NCI-H82 treated with DMSO at 0.1 percent for 48 hours (cell line): ENCODE measurements at regions not wholly inside any gene's neighbourhood (a gene's known extent, or its start where the extent isn't known, plus 50 kb on each side); places are given as distances from the start of the nearest gene placed in this dataset.
A peak's percentile ranks its signal among the peaks of the same experiment; 100 is the strongest.
"Not testable (repeated sequence)": the region's sequence is repeated elsewhere in the genome, so short reads cannot be mapped to it uniquely, and the experiment has no call there.

Source experiments
- DNase-seq: peaks from one replicate; lab custom pipeline; 2025; ENCODE audit not compliant: unreplicated experiment; lab: John Stamatoyannopoulos, UW

DNA sequence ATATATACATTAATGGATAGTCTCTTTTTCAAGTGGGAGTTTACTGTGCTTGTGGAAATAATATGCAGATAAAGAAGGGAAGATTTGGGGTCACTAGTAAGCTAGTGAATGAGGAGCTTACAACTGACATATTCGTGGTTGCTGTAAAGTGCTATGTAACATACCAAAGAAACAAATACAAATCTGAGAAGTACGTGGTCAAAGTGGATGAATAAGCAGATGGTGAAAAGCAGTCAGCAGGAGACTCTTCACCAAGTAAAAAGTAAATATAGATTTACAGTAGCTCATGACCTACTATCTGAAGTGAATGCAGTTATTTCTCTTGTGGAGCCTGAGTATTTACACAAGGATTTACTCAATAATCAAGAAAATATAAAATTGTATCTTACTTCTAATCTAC lies 136.6 kb upstream of the ELAC2 start:
- DNase-seq, result no peak

DNA sequence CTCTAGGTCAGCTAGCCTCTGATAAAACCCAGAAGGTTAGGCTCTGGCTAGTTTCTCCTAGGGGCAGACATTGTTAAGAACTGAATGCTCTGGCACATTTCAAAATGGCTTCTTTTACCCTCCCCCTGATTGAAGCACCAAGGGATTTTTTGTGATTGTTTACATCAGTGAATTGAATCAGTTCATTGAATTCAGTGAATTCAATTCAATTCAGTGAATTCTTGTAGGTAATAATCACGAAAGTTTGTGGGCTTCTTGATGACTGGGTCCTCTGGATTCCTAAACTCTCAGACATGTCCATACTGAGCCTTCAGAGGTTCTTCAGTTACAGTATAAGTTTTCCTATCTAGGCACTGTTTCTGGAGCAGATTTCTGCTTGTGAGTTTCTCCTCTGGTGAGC lies 135.2 kb upstream of the ELAC2 start:
- no peak for DNase-seq

DNA sequence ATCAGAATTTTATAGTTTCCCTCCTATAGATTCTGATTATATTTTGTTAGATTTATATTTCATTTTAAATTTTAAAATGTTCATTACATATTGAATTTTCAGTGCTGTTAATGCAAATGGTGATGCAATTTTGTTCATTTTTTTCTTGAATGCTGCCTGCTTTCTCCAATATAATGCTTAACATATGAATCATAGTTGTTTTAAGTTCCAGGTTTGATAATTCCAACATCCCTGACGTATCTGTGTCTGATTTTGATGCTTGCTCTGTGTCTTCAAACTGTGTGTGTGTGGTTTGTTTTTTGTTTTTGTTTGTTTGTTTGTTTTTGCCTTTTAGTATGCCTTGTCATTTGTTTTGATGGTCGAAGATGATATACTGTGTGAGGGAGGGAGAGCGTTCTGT lies 134.7 kb upstream of the ELAC2 start:
- DNase-seq, result no peak

GRCh38 chr17:13150738-13151137 lies 132.9 kb upstream of the ELAC2 start:
- not testable (repeated sequence) for DNase-seq

DNA sequence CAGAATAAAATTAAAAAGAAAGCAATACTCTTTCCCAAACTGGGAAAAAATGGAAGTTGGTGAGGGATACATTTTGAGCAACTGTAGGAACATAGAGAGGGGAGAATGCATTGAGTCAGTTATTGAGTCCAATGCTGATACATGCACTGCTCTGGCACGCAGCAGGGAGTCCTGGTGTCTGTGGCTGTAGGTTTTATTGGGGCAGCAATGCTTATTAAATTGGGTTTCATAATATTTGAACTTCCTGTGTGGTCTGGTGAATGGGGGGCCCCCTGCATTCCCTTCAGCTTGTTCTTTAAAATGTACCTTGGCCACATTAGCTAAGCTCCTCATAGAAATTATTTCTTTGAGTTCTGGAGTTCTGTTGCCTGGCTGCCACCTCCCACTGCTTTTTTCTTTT lies 125.2 kb upstream of the ELAC2 start:
- no peak for DNase-seq

- no peak for DNase-seq
Observed at GRCh38 chr17:13140750-13141149, 122.9 kb upstream of the ELAC2 start.

DNA sequence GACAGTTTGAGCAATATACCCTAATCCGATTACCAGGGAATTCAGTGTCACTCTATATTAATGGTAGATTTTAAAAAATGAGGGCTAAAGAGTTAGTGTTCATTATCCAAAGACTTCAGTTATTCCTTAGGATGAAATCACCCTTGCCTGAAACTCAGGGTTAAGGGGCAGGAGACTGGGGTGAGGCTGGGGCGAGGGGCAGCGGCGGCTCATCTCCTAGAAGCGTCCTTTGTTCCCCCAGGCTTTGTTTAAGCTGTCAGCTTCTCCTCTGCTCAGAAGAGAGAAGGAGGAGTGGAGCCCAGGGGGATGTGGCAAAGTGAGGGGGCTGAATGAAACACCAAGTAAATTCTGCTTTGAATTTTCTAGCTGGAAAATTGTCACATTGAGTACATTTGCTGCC lies 117.7 kb upstream of the ELAC2 start:
- DNase-seq, result no peak

- DNase-seq, result no peak
Observed at GRCh38 chr17:13134076-13134475, 116.2 kb upstream of the ELAC2 start.

DNA sequence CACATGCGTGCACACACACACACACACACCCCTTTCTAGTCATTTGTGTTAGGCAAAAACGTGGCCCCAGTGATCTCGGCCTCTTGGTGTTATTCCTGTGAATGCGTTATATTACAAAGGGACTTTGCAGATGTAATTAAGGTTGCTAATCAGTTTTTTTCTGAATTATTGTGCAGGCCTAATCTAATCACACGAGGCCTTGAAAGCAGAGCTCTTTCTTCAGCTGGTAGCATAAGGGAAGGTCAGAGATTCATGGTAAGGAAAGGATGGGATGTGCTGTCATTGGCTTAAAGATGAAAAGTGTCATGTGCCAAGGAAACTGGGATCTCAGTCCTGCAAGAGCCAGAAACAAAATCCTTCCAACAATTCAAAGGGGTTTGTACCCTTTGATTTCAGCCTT lies 113.4 kb upstream of the ELAC2 start:
- DNase-seq, result no peak

GRCh38 chr17:13129356-13129755 lies 111.5 kb upstream of the ELAC2 start:
- DNase-seq, result no peak

GRCh38 chr17:13128676-13129075 lies 110.8 kb upstream of the ELAC2 start:
- DNase-seq, result no peak

DNA sequence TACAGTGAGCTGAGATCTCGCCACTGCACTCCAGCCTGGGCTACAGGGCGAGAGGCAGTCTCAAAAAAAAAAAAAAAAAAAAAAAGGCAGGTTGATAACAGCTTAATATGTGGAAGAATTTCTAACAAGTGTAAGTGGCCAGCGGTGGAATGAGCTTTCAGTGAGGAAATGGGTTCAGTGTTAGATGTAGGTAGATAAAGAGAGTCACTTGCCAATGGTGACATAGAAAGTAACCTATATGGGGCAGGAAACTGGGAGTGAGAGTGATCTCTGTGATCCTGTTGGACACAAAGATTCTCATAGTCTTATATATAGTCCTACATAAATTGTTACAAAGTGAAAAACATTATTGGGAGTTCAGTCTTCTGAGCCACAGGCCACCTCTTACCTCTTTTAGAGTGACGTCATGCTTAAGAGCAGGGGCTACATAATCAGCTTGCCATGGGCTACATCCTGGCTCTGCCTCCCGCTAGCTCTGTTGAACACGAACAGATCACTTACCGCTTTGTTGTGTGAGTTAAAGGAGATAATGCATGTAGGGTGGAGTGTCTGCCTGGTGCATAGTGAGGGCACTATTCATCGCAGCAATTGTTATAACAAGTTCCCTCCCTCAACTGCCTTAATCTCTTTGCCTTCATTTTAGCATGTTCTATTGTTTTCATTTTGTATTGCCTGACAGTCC lies 110.2 kb upstream of the ELAC2 start:
- no peak for DNase-seq

GRCh38 chr17:13120864-13121263 lies 103.0 kb upstream of the ELAC2 start:
- DNase-seq, result no peak

- no peak for DNase-seq
Observed at GRCh38 chr17:13118311-13118710, 100.5 kb upstream of the ELAC2 start.

DNA sequence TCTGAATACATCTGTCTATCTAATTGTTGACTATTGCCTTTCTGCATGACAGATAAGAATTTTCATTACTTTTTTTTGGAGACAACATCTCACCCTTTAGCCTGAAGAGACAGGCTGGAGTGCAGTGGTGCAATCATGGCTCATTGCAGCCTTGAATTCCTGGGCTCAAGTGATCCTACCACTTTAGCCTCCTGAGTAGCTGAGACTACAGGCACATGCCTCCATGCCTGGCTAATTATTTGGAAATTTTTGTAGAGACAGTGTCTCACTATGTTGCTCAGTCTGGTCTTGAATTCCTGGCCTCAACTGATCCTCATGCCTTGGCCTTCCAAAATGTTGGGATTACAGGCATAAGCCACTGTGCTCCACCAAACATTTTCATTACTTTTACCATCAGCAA lies 99.8 kb upstream of the ELAC2 start:
- DNase-seq, result no peak

- peak; percentile 23 for DNase-seq
Observed at GRCh38 chr17:13114601-13115031, 96.8 kb upstream of the ELAC2 start.

GRCh38 chr17:13113821-13114525 lies 96.1 kb upstream of the ELAC2 start:
- DNase-seq, result no peak

DNA sequence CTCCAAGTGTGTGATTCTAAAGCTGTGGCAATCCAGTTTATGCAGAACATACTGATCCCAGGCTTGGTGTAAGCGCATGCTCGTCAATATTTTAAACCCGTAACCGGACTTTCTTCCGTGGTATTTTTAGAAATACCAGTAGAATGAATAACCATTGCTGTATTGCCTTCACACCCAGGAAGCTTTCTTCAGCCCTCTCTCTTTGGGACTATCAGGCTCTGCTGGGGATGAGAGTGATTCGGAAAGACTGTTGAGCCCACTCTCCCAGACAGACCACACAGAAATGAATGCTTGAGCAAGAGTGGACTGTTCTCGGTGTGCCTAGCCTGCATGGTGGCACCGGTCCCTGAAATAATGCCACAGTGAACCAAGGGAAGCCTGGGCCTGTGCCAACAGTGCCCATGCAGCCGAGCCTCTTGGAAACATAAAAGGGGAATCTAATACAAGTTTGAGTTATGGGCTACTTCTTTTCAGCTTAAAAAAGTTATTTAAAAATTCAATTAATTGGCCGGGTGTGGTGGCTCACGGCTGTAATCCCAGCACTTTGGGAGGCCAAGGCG lies 89.9 kb upstream of the ELAC2 start:
- DNase-seq, result no peak

GRCh38 chr17:13106171-13106570 lies 88.3 kb upstream of the ELAC2 start:
- no peak for DNase-seq

GRCh38 chr17:13104576-13104975 lies 86.7 kb upstream of the ELAC2 start:
- DNase-seq, result no peak

GRCh38 chr17:13102477-13102876 lies 84.7 kb upstream of the ELAC2 start:
- DNase-seq, result no peak

DNA sequence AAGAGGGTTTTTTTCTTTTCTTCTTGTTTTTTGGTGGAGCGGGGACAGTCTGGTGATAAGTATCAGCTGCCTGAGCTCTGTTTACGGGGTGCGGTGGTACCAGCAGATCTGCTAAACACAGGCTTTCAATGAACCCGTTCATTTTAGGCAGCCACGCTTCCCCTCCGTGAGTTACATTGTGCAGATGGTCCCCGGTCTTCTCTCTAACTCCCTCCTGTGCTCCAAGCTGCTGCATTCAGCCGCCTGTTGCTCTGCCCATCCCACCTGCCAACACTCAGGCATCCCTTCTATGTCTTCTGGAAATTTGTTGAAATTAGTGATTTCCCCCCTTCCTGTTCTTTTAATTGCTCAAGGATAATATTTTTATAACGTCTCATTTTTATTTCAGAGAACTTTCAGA lies 82.1 kb upstream of the ELAC2 start:
- DNase-seq, result no peak
